Activated CD8-positive, alpha-beta T cell treated with anti-CD3 and anti-CD28 coated beads for 36 hours (primary cell): ENCODE measurements at regions not wholly inside any gene's neighbourhood (a gene's known extent, or its start where the extent isn't known, plus 50 kb on each side); places are given as distances from the start of the nearest gene placed in this dataset.

ENCODE experiments used
- ATAC-seq: fragments of 200-7000 bp; cut with Tn5 transposase; one replicate; pipeline ENCODE4 v1.10.0; 2021; ENCODE audit warnings: mild to moderate bottlenecking, moderate library complexity
- CTCF ChIA-PET: fragments of 350-600 bp; sonication (Branson Sonifier 250); formaldehyde crosslinking; loops from one replicate; lab custom pipeline; 2021; ENCODE audit warnings: antibody characterized with exemption; lab: Charles Lee
- POLR2A ChIA-PET: fragments of 350-600 bp; sonication (Branson Sonifier 250); formaldehyde crosslinking; loops from one replicate; lab custom pipeline; 2021; ENCODE audit warnings: antibody characterized with exemption; lab: Charles Lee
- DNase-seq: peaks from one replicate; pipeline ENCODE4 v3.0.0-alpha.2; 2020
- H3K27ac Mint-ChIP-seq: one replicate; pipeline ENCODE4 v1.8.0; 2021; ENCODE audit warnings: mild to moderate bottlenecking, mixed read lengths
- H3K27me3 Mint-ChIP-seq: one replicate; pipeline ENCODE4 v1.8.0; 2021; ENCODE audit warnings: mixed read lengths
- H3K36me3 Mint-ChIP-seq: one replicate; pipeline ENCODE4 v1.8.0; 2021; ENCODE audit warnings: low read depth, mixed read lengths
- H3K4me1 Mint-ChIP-seq: one replicate; pipeline ENCODE4 v1.8.0; 2021; ENCODE audit warnings: low read depth, mixed read lengths
- H3K4me3 Mint-ChIP-seq: one replicate; pipeline ENCODE4 v1.8.0; 2021; ENCODE audit warnings: mild to moderate bottlenecking, moderate library complexity, mixed read lengths
- H3K9me3 Mint-ChIP-seq: one replicate; pipeline ENCODE4 v1.8.0; 2021; ENCODE audit warnings: mixed read lengths
- CTCF ChIP-seq: fragments of 200-600 bp; IDR thresholded peaks from one replicate; pipeline ENCODE4 v1.8.0; 2022; ENCODE audit warnings: antibody characterized with exemption, mild to moderate bottlenecking
- intact Hi-C: fragments of 100-400 bp; cut with micrococcal nuclease; formaldehyde crosslinking; loops from one replicate; pipeline ENCODE4 v1.10.0; 2022

GRCh38 chr20:2244523-2244922 lies 51.3 kb upstream of the TGM3 start:
- no peak for DNase-seq
- intact Hi-C loops = no loop called here
- ChIA-PET POLR2A (no interaction called here), CTCF (no interaction called here)
- no peak overlapping the region for H3K4me3 Mint-ChIP-seq
- no peaks in the 10 kb centered on the region for H3K36me3 Mint-ChIP-seq
- TF ChIP-seq CTCF = no peak
- no peak overlapping the region for H3K27ac Mint-ChIP-seq
- H3K4me1 Mint-ChIP-seq = no peaks in the 10 kb centered on the region
- H3K9me3 Mint-ChIP-seq = no peaks in the 10 kb centered on the region
- no peak for ATAC-seq
- peaks cover 13% of the 10 kb centered on the region for H3K27me3 Mint-ChIP-seq

GRCh38 chr20:2244993-2245392 lies 50.8 kb upstream of the TGM3 start:
- DNase-seq (no peak), ATAC-seq (no peak)
- H3K4me1 Mint-ChIP-seq = no peaks in the 10 kb centered on the region
- H3K27me3 Mint-ChIP-seq = peaks cover 13% of the 10 kb centered on the region
- no peak for TF ChIP-seq CTCF
- no peaks in the 10 kb centered on the region for H3K36me3 Mint-ChIP-seq
- intact Hi-C loops = no loop called here
- no peaks in the 10 kb centered on the region for H3K9me3 Mint-ChIP-seq
- ChIA-PET POLR2A (no interaction called here), CTCF (no interaction called here)
- H3K27ac Mint-ChIP-seq = no peak overlapping the region
- no peak overlapping the region for H3K4me3 Mint-ChIP-seq

GRCh38 chr20:2245637-2246036 lies 50.2 kb upstream of the TGM3 start:
- intact Hi-C loops = no loop called here
- POLR2A ChIA-PET = no interaction called here
- DNase-seq = no peak
- CTCF ChIA-PET = interaction anchor here (0.9 kb wide), 1 partner anchor 16 kb away, joined by 3 read pairs; no protein-coding TSS in a partner anchor
- Mint-ChIP-seq H3K36me3 (no peaks in the 10 kb centered on the region), H3K4me1 (no peaks in the 10 kb centered on the region), H3K4me3 (no peak overlapping the region), H3K9me3 (no peaks in the 10 kb centered on the region), H3K27ac (no peak overlapping the region), H3K27me3 (peaks cover 13% of the 10 kb centered on the region)
- ATAC-seq = no peak
- no peak for TF ChIP-seq CTCF
